Subcutaneous abdominal adipose tissue (tissue), 5 donors: ENCODE measurements at regions not wholly inside any gene's neighbourhood (a gene's known extent, or its start where the extent isn't known, plus 50 kb on each side); places are given as distances from the start of the nearest gene placed in this dataset.

ENCODE experiments used
- H3K27ac ChIP-seq: one replicate; pipeline ENCODE4 v1.7.0; 2013; ENCODE audit warnings: low read depth, mild to moderate bottlenecking, inconsistent platforms, low read length, moderate library complexity
- H3K27me3 ChIP-seq, 5 donors: one replicate each; pipeline ENCODE4 v1.7.0; 2013; ENCODE audit warnings: low read length in 5 of 5, inconsistent platforms in 1 of 5; ENCODE audit not compliant: control insufficient read depth in 5 of 5, insufficient read depth in 4 of 5
- H3K36me3 ChIP-seq, 5 donors: one replicate each; pipeline ENCODE4 v1.7.0; 2013; ENCODE audit warnings: low read length in 5 of 5; ENCODE audit not compliant: control insufficient read depth in 5 of 5, insufficient read depth in 5 of 5
- H3K4me1 ChIP-seq, 5 donors: one replicate each; pipeline ENCODE4 v1.7.0; 2013; ENCODE audit warnings: low read length in 5 of 5, mild to moderate bottlenecking in 3 of 5, moderate library complexity in 1 of 5; ENCODE audit not compliant: control insufficient read depth in 5 of 5, insufficient read depth in 5 of 5
- H3K4me3 ChIP-seq, 5 donors: one replicate each; pipeline ENCODE4 v1.7.0; 2013; ENCODE audit warnings: low read length in 5 of 5, low read depth in 1 of 5
- H3K9ac ChIP-seq, 5 donors: one replicate each; pipeline ENCODE4 v1.7.0; 2013; ENCODE audit warnings: low read length in 5 of 5, mild to moderate bottlenecking in 4 of 5, moderate library complexity in 3 of 5
- H3K9me3 ChIP-seq, 5 donors: one replicate each; pipeline ENCODE4 v1.7.0; 2013; ENCODE audit warnings: low read length in 5 of 5; ENCODE audit not compliant: control insufficient read depth in 5 of 5
- donor health status: healthy.
- donor health status: healthy.
- donor health status: healthy.
- donor health status: healthy.
- donor health status: healthy.

GRCh38 chr15:70428211-70428822, 330.6 kb upstream of the TLE3 start:
- peaks cover 0 to 6% (median 2%) of the 10 kb centered on the region in 5 donors for H3K9me3 ChIP-seq
- H3K4me1 ChIP-seq: peaks cover 0 to 3% (median 0%) of the 10 kb centered on the region in 5 donors
- H3K27ac ChIP-seq: no peak overlapping the region
- no peaks in the 10 kb centered on the region for H3K36me3 ChIP-seq
- H3K9ac ChIP-seq: no peak overlapping the region
- peaks cover 0 to 4% (median 0%) of the 10 kb centered on the region in 5 donors for H3K27me3 ChIP-seq
- H3K4me3 ChIP-seq: no peak overlapping the region

GRCh38 chr15:70427167-70428120, 329.7 kb upstream of the TLE3 start:
- Histone ChIP-seq H3K9me3 (peaks cover 0 to 6% (median 2%) of the 10 kb centered on the region in 5 donors), H3K4me1 (peaks cover 0 to 3% (median 0%) of the 10 kb centered on the region in 5 donors), H3K27ac (no peak overlapping the region), H3K9ac (no peak overlapping the region), H3K36me3 (no peaks in the 10 kb centered on the region), H3K4me3 (no peak overlapping the region), H3K27me3 (peaks cover 0 to 4% (median 0%) of the 10 kb centered on the region in 5 donors)

- no peak overlapping the region for H3K4me3 ChIP-seq
- peaks cover 0 to 3% (median 0%) of the 10 kb centered on the region in 5 donors for H3K4me1 ChIP-seq
- no peak overlapping the region for H3K9ac ChIP-seq
- H3K36me3 ChIP-seq: no peaks in the 10 kb centered on the region
- peaks cover 0 to 4% (median 0%) of the 10 kb centered on the region in 5 donors for H3K27me3 ChIP-seq
- H3K27ac ChIP-seq: no peak overlapping the region
- peaks cover 0 to 6% (median 2%) of the 10 kb centered on the region in 5 donors for H3K9me3 ChIP-seq
Measured at GRCh38 chr15:70426096-70426821, 328.5 kb upstream of the TLE3 start.

GRCh38 chr15:70424937-70425411, 327.3 kb upstream of the TLE3 start:
- H3K9me3 ChIP-seq: peaks cover 0 to 6% (median 2%) of the 10 kb centered on the region in 5 donors
- H3K4me3 ChIP-seq: no peak overlapping the region
- H3K27ac ChIP-seq: no peak overlapping the region
- no peak overlapping the region for H3K9ac ChIP-seq
- H3K27me3 ChIP-seq: peaks cover 0 to 4% (median 0%) of the 10 kb centered on the region in 5 donors
- H3K4me1 ChIP-seq: peaks cover 0 to 3% (median 0%) of the 10 kb centered on the region in 5 donors
- H3K36me3 ChIP-seq: no peaks in the 10 kb centered on the region

GRCh38 chr15:70423267-70423666, 325.6 kb upstream of the TLE3 start:
- Histone ChIP-seq H3K4me1 (peaks cover 0 to 3% (median 0%) of the 10 kb centered on the region in 5 donors), H3K9ac (no peak overlapping the region), H3K4me3 (no peak overlapping the region), H3K27ac (no peak overlapping the region), H3K27me3 (peaks cover 0 to 11% (median 0%) of the 10 kb centered on the region in 5 donors), H3K36me3 (no peaks in the 10 kb centered on the region), H3K9me3 (no peaks in the 10 kb centered on the region)

GRCh38 chr15:70422342-70422741, 324.6 kb upstream of the TLE3 start:
- Histone ChIP-seq H3K27me3 (peaks cover 0 to 15% (median 4%) of the 10 kb centered on the region in 5 donors), H3K9me3 (no peaks in the 10 kb centered on the region), H3K9ac (no peak overlapping the region), H3K4me3 (no peak overlapping the region), H3K36me3 (no peaks in the 10 kb centered on the region), H3K27ac (no peak overlapping the region), H3K4me1 (peaks cover 0 to 3% (median 0%) of the 10 kb centered on the region in 5 donors)

GRCh38 chr15:70420948-70421482, 323.3 kb upstream of the TLE3 start:
- Histone ChIP-seq H3K4me3 (no peak overlapping the region), H3K27me3 (peaks cover 0 to 16% (median 4%) of the 10 kb centered on the region in 5 donors)

GRCh38 chr15:70420086-70420947, 322.6 kb upstream of the TLE3 start:
- no peak overlapping the region for H3K4me3 ChIP-seq
- no peak overlapping the region for H3K27ac ChIP-seq
- H3K9ac ChIP-seq: no peak overlapping the region
- H3K9me3 ChIP-seq: peaks cover 0 to 7% (median 5%) of the 10 kb centered on the region in 5 donors
- H3K4me1 ChIP-seq: peaks cover 0 to 3% (median 0%) of the 10 kb centered on the region in 5 donors
- H3K36me3 ChIP-seq: no peaks in the 10 kb centered on the region
- peaks cover 0 to 20% (median 4%) of the 10 kb centered on the region in 5 donors for H3K27me3 ChIP-seq

More at GRCh38 chr15:70420948-70421482, 323.3 kb upstream of the TLE3 start:
- H3K9me3 ChIP-seq: peaks cover 0 to 6% (median 4%) of the 10 kb centered on the region in 5 donors
- peaks cover 0 to 3% (median 0%) of the 10 kb centered on the region in 5 donors for H3K4me1 ChIP-seq
- no peak overlapping the region for H3K27ac ChIP-seq
- no peaks in the 10 kb centered on the region for H3K36me3 ChIP-seq
- H3K9ac ChIP-seq: no peak overlapping the region

- H3K9me3 ChIP-seq: peaks cover 0 to 7% (median 5%) of the 10 kb centered on the region in 5 donors
- H3K27ac ChIP-seq: no peak overlapping the region
- H3K27me3 ChIP-seq: peaks cover 0 to 20% (median 4%) of the 10 kb centered on the region in 5 donors
- no peak overlapping the region for H3K9ac ChIP-seq
- H3K36me3 ChIP-seq: no peaks in the 10 kb centered on the region
- H3K4me1 ChIP-seq: peaks cover 0 to 6% (median 0%) of the 10 kb centered on the region in 5 donors
- H3K4me3 ChIP-seq: no peak overlapping the region
Measured at GRCh38 chr15:70418943-70419342, 321.2 kb upstream of the TLE3 start.
